ENCODE measurements at regions not wholly inside any gene's neighbourhood (a gene's known extent, or its start where the extent isn't known, plus 50 kb on each side); places are given as distances from the start of the nearest gene placed in this dataset.

DNA sequence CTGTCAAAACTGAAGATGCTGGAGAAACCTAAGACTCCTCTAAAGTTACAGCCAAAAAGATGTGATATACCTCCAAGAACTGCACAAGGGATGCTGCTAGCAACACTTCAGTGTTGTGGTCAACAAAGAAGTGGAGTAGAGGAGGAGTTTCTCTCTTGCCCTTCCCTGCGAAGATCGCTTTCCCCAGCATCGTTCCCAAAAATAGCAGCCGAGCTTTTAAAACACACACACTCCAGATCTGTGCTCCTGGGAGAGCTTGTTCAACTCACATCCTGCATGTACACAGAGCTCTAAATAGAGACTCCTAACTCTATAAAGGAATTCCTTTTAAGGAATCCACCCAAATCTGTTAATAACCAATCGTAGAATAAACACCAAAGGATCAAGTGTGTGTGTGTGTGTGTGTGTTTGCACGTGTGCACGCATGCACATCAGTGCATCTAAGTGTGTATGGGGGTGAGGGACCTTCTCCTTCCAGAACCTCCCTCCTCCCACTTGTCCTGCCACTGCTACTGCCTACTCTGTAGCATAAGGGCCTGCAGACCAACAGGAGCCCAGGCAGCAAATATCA, 58.5 kb downstream of the PSMG1 start:
- DNase-seq (ENCODE audit: low read depth, low spot score): no peak

GRCh38 chr21:39123375-39123774, 59.9 kb downstream of the PSMG1 start:
- DNase-seq (ENCODE audit: low read depth, low spot score): no peak

- no peak for DNase-seq (ENCODE audit: low read depth, low spot score)
These were observed 61.5 kb downstream of the PSMG1 start for GRCh38 chr21:39121600-39122355.

- DNase-seq (ENCODE audit: low read depth, low spot score): no peak
These were observed 62.2 kb downstream of the PSMG1 start for GRCh38 chr21:39120876-39121599.

DNA sequence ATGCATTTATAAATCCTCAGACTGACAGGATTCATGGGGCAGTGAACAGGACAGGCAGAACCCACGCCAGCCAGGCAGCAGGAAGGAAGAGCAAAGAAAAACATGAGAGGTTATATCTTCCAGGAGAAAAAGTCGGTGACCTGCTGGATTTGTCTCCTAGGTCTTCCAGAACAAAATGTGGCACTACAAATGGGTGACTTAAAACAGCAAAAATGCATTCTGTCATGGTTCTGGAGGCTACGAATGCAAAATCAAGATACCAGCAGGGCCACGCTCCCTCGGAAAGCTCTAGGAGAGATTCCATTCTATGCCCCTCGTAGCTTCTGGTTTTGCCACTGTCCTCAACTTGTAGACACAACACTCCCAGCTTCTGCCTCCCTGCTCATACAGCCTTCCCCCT, 63.4 kb downstream of the PSMG1 start:
- DNase-seq (ENCODE audit: low read depth, low spot score): no peak

- no peak for DNase-seq (ENCODE audit: low read depth, low spot score)
These were observed 64.5 kb downstream of the PSMG1 start for GRCh38 chr21:39118604-39119215.

DNA sequence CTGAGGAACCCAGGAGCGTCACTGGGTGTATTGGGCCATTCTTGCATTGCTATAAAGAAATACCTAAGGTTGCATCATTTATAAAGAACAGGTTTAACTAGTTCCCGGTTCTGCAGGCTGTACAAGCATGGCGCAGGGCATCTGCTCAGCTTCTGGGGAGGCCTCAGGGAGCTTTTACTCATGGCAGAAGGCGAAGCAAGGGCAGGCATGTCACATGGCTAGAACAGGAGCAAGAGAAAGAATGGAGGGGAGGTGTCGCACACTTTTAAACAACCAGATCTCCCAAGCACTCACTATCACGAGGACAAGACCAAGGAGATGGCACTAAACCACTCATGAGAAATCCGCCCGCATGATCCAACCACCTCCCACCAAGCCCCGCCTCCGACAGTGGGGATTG, 65.2 kb downstream of the PSMG1 start:
- no peak for DNase-seq (ENCODE audit: low read depth, low spot score)

DNA sequence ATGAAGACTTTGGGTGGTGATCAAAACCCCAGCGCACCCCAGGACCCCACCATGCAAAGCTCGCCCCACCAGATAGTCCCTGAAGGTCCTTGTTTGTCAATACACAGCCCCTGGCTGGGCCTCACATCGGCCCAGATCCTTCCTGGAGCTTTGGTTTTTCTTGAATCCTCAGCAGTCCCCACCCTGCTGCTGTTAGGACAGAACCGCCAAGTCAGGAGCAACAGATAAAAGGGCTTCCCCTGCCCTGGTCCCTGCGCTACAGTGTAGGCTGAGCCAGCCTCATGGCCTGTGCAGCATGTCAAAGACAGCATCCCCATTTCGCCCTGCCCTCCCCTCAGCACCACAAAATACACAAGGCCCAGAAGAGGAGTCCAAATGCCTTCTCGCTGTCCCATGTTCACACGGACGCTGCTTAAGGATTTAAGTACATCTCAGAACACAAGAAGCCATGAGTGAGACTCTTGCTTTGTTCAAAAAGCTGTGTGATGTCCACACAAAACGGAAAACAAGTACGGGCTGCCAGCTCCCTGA, 65.7 kb downstream of the PSMG1 start:
- DNase-seq (ENCODE audit: low read depth, low spot score): no peak

DNA sequence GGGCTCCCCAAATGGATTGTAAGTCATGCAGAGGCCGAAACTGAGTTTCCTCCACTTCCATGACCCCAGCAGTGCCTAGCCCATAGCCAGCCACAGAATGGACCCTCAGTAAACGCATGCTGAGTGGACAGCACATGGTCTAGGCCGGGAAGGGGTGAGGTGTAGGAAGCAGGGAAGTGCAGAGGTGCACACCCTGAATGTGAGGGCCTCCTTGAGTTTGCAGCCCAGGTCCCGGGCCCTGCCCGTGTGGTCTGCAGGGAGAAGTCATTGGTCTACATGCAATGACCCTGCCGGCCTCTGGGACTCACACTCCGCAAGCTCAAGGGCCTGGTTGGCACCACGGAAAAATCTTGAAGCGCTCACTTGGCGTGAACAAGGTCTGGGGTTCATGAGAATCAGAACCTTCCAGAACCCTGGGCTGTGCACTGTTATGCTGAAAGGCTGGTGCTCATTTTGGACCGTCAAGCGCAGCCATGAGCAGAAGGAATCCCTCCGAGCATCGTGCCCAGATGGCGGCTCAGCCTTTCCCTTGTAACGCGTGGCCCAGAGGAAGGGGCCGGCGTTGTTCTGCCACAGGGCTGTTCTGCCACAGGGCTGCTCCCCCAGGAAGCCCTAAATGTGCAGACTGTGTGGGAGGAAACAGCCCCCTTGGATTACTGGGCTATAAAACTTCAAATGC, 66.4 kb downstream of the PSMG1 start:
- no peak for DNase-seq (ENCODE audit: low read depth, low spot score)

DNA sequence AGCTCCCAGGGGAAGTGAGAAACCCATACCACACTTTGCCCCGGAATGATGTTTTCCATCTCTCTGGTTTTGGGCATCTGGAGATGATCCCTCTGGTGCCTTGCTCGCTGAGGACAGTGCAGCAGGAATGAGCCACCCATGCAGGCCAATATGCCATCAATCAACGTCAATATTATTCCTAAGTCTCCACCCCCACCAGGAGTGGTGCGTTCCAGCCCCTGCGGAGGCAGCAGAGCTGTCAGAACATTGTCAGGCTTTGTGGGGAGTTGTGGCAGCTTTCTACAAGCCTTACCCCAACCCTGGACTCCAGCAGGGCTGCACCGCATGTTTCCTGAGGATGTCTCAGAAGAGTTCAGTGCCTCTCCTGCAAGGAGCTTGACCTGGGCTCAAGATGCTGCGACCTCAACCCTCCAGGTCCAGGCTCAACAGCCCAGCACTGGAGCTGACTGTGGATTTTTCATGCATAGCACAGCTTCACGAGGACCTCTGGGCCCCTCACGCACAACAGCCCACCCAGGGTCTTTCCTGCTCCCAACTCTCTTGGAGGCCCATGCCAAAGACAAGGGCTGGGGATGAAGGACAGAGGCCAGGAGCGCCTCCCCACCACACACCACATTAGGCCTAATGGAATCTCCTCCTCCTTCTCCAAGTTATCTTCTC, 67.5 kb downstream of the PSMG1 start:
- no peak for DNase-seq (ENCODE audit: low read depth, low spot score)

DNA sequence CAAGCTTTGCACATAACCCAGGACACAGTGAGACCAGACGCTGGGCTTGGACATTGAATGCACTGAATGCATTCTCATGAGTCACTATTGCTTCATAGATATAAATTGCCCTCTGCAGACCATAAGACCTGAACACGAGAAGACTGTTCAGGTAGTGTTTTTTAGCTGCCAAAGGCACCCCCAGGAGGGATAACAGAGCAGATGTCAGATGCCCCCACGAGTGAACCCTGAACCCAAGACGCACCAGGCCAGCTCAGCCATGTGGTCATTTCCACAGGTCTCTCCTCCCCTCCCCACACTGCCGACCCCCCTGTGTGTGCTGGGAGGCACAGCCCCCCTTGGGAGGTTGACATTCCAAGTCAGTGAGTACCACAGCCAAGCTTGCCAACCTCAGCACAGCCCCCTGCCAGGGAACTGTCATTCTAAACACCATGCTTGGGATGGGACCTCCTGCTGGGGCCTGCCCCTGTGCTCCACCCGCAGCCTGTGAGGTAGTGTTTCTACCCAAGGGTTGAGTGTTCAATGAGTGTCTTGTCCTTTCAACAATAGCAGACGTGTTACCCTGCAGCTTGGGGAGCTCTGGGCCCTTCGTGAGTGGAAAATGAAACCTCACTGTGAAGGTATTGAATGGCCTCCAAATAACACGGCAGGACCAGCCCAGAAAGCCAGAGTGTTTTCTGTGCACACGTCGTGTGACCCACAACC, 68.2 kb downstream of the PSMG1 start:
- no peak for DNase-seq (ENCODE audit: low read depth, low spot score)

DNA sequence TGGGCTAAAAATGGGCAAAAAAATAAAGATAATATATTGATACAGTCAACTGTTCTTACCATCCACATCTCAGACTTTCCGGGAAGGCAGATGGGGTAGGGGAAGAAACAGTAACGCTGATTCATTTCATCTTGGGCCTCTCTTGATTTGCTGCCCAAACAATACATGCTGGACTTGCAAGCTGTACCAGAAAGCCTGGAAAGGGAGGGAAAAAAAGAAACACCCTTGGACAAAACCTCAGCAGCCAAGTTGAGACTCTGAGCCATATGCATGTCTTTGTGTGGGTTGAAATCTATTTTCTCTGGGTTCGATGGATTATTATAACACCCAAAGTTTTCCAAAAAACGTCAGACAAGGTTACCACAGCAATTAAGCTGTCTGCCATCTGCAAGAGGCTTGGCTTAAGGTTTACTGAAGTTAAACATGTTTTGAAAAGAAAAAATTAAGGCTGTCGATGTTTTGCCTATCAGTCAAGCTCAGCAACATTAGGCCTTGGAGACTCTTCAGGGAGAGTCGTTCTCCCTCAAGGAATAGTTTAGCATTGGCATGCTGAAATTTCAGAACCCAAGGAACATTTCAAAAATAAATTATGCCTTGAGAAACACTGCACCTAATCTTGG, 71.2 kb downstream of the PSMG1 start:
- no peak for DNase-seq (ENCODE audit: low read depth, low spot score)

GRCh38 chr21:39110431-39110830, 72.8 kb downstream of the PSMG1 start:
- no peak for DNase-seq (ENCODE audit: low read depth, low spot score)

GRCh38 chr21:39109596-39110210, 73.5 kb downstream of the PSMG1 start:
- no peak for DNase-seq (ENCODE audit: low read depth, low spot score)

DNA sequence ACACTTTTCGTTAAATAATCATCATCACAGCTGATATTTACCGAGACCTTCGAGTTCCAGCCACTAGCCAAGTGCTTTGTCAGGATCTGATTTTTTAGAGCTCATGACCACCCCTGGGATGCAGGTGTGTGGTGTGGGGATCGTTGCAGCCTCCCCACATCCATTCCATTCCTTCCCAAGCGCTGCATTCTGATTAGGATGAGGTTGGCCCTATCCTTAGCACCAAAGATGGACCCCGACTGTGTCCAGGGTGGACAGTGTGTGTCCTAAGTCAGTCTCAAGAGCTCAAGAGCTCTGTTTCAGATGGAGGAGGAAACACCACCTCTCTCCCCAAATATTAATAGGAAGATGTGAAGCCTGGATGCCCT, 74.1 kb downstream of the PSMG1 start:
- no peak for DNase-seq (ENCODE audit: low read depth, low spot score)

- no peak for DNase-seq (ENCODE audit: low read depth, low spot score)
These were observed 74.7 kb downstream of the PSMG1 start for GRCh38 chr21:39108291-39109162.

DNA sequence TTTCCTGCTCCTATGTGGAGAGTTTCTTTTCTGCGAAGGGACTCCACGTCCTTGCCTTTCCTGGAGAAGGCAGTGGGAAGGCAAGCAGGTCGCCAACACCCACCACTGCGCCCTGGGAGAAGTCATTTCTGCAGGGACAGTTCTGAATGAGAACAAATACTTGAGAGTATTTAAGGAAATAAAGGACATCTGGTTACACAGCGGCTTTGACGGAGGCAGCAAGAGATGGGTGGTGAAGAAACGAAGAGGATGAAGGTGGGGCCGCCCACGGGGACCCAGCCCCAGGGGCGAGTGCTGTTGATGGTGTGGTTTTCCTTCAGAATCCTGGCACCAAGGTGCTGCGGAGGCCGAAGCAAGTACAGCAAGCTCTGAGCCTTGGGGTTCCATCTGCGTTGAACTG, 75.5 kb downstream of the PSMG1 start:
- no peak for DNase-seq (ENCODE audit: low read depth, low spot score)

GRCh38 chr21:39106881-39107462, 76.3 kb downstream of the PSMG1 start:
- DNase-seq (ENCODE audit: low read depth, low spot score): no peak
